PC-9 (cell line): ENCODE measurements at regions not wholly inside any gene's neighbourhood (a gene's known extent, or its start where the extent isn't known, plus 50 kb on each side); places are given as distances from the start of the nearest gene placed in this dataset.
"Not testable (repeated sequence)": the region's sequence is repeated elsewhere in the genome, so short reads cannot be mapped to it uniquely, and the experiment has no call there.

Source experiments
- BruUV-seq: library from RNA; stranded (reverse); fragments of 400-500 nt; replicated peaks from 2 replicates; lab custom pipeline; 2021; lab: Mats Ljungman, UMichigan
- CTCF ChIA-PET: fragments of 300-600 bp; sonication (Branson Sonifier 250); formaldehyde crosslinking; loops from one replicate; lab custom pipeline; 2022; ENCODE audit warnings: antibody characterized with exemption; lab: Charles Lee
- POLR2A ChIA-PET: fragments of 300-600 bp; sonication (Branson Sonifier 250); formaldehyde crosslinking; loops from one replicate; lab custom pipeline; 2022; ENCODE audit warnings: antibody characterized with exemption; ENCODE audit not compliant: unreplicated experiment; lab: Charles Lee
- DNase-seq, 2 experiments: peaks; one replicate each; pipeline versions ENCODE4 v3.0.0 to v3.0.0-alpha.2; 2015 to 2022; ENCODE audit warnings: mixed read lengths in 1 of 2
- H2AFZ ChIP-seq: fragments of 200-600 bp; sonication (generic); 2 replicates; pipeline ENCODE4 v1.8.1; 2017; ENCODE audit warnings: antibody characterized with exemption
- H3F3A ChIP-seq: fragments of 200-600 bp; sonication (generic); 2 replicates; pipeline ENCODE4 v1.8.1; 2017; ENCODE audit warnings: antibody characterized with exemption, mild to moderate bottlenecking, low read depth; ENCODE audit not compliant: insufficient read depth
- H3K27ac ChIP-seq: fragments of 200-600 bp; sonication (generic); 2 replicates; pipeline ENCODE4 v1.6.1; 2016; ENCODE audit warnings: mixed run types
- H3K27me3 ChIP-seq: fragments of 200-600 bp; sonication (generic); 2 replicates; pipeline ENCODE4 v1.6.1; 2016; ENCODE audit warnings: low read depth, mixed run types; ENCODE audit not compliant: insufficient read depth
- H3K36me3 ChIP-seq: fragments of 200-600 bp; sonication (generic); 2 replicates; pipeline ENCODE4 v1.6.1; 2016; ENCODE audit warnings: low read depth, mixed run types
- H3K4me1 ChIP-seq: fragments of 200-600 bp; sonication (generic); replicated peaks from 2 replicates; pipeline ENCODE4 v1.6.1; 2016; ENCODE audit warnings: mixed run types; ENCODE audit not compliant: insufficient read depth
- H3K4me2 ChIP-seq: fragments of 200-600 bp; sonication (generic); 2 replicates; pipeline ENCODE4 v1.6.1; 2017; ENCODE audit warnings: mixed run types
- H3K4me3 ChIP-seq: fragments of 200-600 bp; sonication (generic); 2 replicates; pipeline ENCODE4 v1.6.1; 2016; ENCODE audit warnings: mixed run types
- H3K79me2 ChIP-seq: fragments of 200-600 bp; sonication (generic); 2 replicates; pipeline ENCODE4 v1.6.1; 2017; ENCODE audit warnings: low read depth, mixed run types
- H3K9me2 ChIP-seq: fragments of 200-600 bp; sonication (generic); 2 replicates; pipeline ENCODE4 v1.8.1; 2017; ENCODE audit warnings: mild to moderate bottlenecking; ENCODE audit not compliant: insufficient read depth
- H3K9me3 ChIP-seq: fragments of 200-600 bp; sonication (generic); 2 replicates; pipeline ENCODE4 v1.8.1; 2016; ENCODE audit warnings: low read depth; ENCODE audit not compliant: insufficient read depth
- H4K20me1 ChIP-seq: fragments of 200-600 bp; sonication (generic); 2 replicates; pipeline ENCODE4 v1.8.1; 2017; ENCODE audit not compliant: insufficient read depth
- CTCF ChIP-seq: fragments of 200-600 bp; sonication (generic); conservative IDR thresholded peaks from 2 replicates; pipeline ENCODE4 v1.6.1; 2017; ENCODE audit warnings: mixed run types, antibody characterized with exemption, mild to moderate bottlenecking, moderate library complexity
- EZH2 ChIP-seq: fragments of 200-600 bp; sonication (generic); IDR thresholded peaks from 2 replicates; pipeline ENCODE4 v1.8.0; 2017; ENCODE audit warnings: antibody characterized with exemption, low read depth
- intact Hi-C: fragments of 100-400 bp; cut with micrococcal nuclease; formaldehyde crosslinking; loops from one replicate; pipeline ENCODE4 v1.10.0; 2022; ENCODE audit not compliant: unreplicated experiment

GRCh38 chr18:1036926-1037325, 132.3 kb downstream of the ADCYAP1 start:
- H3K36me3 ChIP-seq: no peaks in the 10 kb centered on the region
- H3K4me2 ChIP-seq: no peak overlapping the region
- no peak for DNase-seq
- TF ChIP-seq CTCF (no peak), EZH2 (no peak)
- no peaks in the 10 kb centered on the region for H3K79me2 ChIP-seq
- no peaks in the 10 kb centered on the region for H3K9me2 ChIP-seq
- no peaks in the 10 kb centered on the region for H4K20me1 ChIP-seq
- no peaks in the 10 kb centered on the region for H3K27me3 ChIP-seq
- no peaks in the 10 kb centered on the region for H3K9me3 ChIP-seq
- H3K4me1 ChIP-seq: no peaks in the 10 kb centered on the region
- H3K27ac ChIP-seq: no peak overlapping the region
- BruUV-seq: no TSS peak
- H3F3A ChIP-seq: no peaks in the 10 kb centered on the region
- H3K4me3 ChIP-seq: no peak overlapping the region
- no peak overlapping the region for H2AFZ ChIP-seq
- intact Hi-C loops: no loop called here
- ChIA-PET CTCF (no interaction called here), POLR2A (interaction anchor here (0.5 kb wide), 1 partner anchor 877 kb away, joined by 4 read pairs; no protein-coding TSS in a partner anchor)

- intact Hi-C loops: no loop called here
- H2AFZ ChIP-seq: no peak overlapping the region
- ChIA-PET CTCF (no interaction called here), POLR2A (no interaction called here)
- H3K4me1 ChIP-seq: no peaks in the 10 kb centered on the region
- H4K20me1 ChIP-seq: no peaks in the 10 kb centered on the region
- H3F3A ChIP-seq: no peaks in the 10 kb centered on the region
- no peaks in the 10 kb centered on the region for H3K9me2 ChIP-seq
- H3K9me3 ChIP-seq: no peaks in the 10 kb centered on the region
- H3K27ac ChIP-seq: no peak overlapping the region
- no peak for TF ChIP-seq EZH2
- TF ChIP-seq CTCF: no peak
- H3K4me3 ChIP-seq: no peak overlapping the region
- H3K36me3 ChIP-seq: no peaks in the 10 kb centered on the region
- no peaks in the 10 kb centered on the region for H3K27me3 ChIP-seq
- H3K79me2 ChIP-seq: no peaks in the 10 kb centered on the region
- H3K4me2 ChIP-seq: no peak overlapping the region
- BruUV-seq: no TSS peak
- no peak for DNase-seq
Observed at GRCh38 chr18:1037776-1038175, 133.1 kb downstream of the ADCYAP1 start.

GRCh38 chr18:1039421-1039820, 134.8 kb downstream of the ADCYAP1 start:
- intact Hi-C loops: no loop called here
- Histone ChIP-seq H3K27me3 (no peaks in the 10 kb centered on the region), H3F3A (no peaks in the 10 kb centered on the region), H3K27ac (no peak overlapping the region), H2AFZ (no peak overlapping the region), H3K4me2 (no peak overlapping the region), H3K4me3 (no peak overlapping the region), H3K4me1 (no peaks in the 10 kb centered on the region), H4K20me1 (no peaks in the 10 kb centered on the region), H3K36me3 (no peaks in the 10 kb centered on the region), H3K9me3 (no peaks in the 10 kb centered on the region), H3K79me2 (no peaks in the 10 kb centered on the region), H3K9me2 (no peaks in the 10 kb centered on the region)
- no peak for TF ChIP-seq EZH2
- TF ChIP-seq CTCF: no peak
- BruUV-seq: no TSS peak
- ChIA-PET POLR2A (no interaction called here), CTCF (no interaction called here)
- no peak for DNase-seq

GRCh38 chr18:1043039-1043438, 138.4 kb downstream of the ADCYAP1 start:
- H3K9me2 ChIP-seq, H3F3A ChIP-seq, H3K36me3 ChIP-seq, H3K9me3 ChIP-seq, BruUV-seq, H3K4me3 ChIP-seq, H3K27me3 ChIP-seq, H3K27ac ChIP-seq, H3K4me1 ChIP-seq, H2AFZ ChIP-seq, POLR2A ChIA-PET, H3K79me2 ChIP-seq, H3K4me2 ChIP-seq, DNase-seq, intact Hi-C loops, H4K20me1 ChIP-seq, CTCF ChIA-PET: not testable (repeated sequence)
